Ecto neural progenitor cell (in vitro differentiated cells): ENCODE measurements at regions not wholly inside any gene's neighbourhood (a gene's known extent, or its start where the extent isn't known, plus 50 kb on each side); places are given as distances from the start of the nearest gene placed in this dataset.

ENCODE experiments used
- DNase-seq: peaks from one replicate; pipeline ENCODE4 v3.0.0-alpha.2; 2018; ENCODE audit warnings: low spot score

- DNase-seq, result no peak
Measured at GRCh38 chr13:82688400-82688994, 1193.8 kb downstream of the SLITRK1 start.

GRCh38 chr13:82687884-82688283, 1194.4 kb downstream of the SLITRK1 start:
- no peak for DNase-seq

GRCh38 chr13:82681535-82681934, 1200.7 kb downstream of the SLITRK1 start:
- no peak for DNase-seq

- DNase-seq, result no peak
Measured at GRCh38 chr13:82678052-82678451, 1204.2 kb downstream of the SLITRK1 start.

GRCh38 chr13:82675024-82675423, 1207.2 kb downstream of the SLITRK1 start:
- no peak for DNase-seq

GRCh38 chr13:82674546-82674945, 1207.7 kb downstream of the SLITRK1 start:
- DNase-seq, result no peak

GRCh38 chr13:82672248-82672647, 1210.0 kb downstream of the SLITRK1 start:
- no peak for DNase-seq

- no peak for DNase-seq
Measured at GRCh38 chr13:82664183-82664582, 1218.1 kb downstream of the SLITRK1 start.

- no peak for DNase-seq
Measured at GRCh38 chr13:82661126-82661525, 1221.1 kb downstream of the SLITRK1 start.

GRCh38 chr13:82658811-82659210, 1223.5 kb downstream of the SLITRK1 start:
- no peak for DNase-seq

GRCh38 chr13:82657471-82657870, 1224.8 kb downstream of the SLITRK1 start:
- DNase-seq, result no peak

GRCh38 chr13:82654861-82655855, 1227.1 kb downstream of the SLITRK1 start:
- DNase-seq, result no peak

GRCh38 chr13:82654143-82654542, 1228.1 kb downstream of the SLITRK1 start:
- no peak for DNase-seq

- no peak for DNase-seq
Measured at GRCh38 chr13:82647540-82647939, 1234.7 kb downstream of the SLITRK1 start.

GRCh38 chr13:82636119-82636518, 1246.2 kb downstream of the SLITRK1 start:
- no peak for DNase-seq

GRCh38 chr13:82634946-82635345, 1247.3 kb downstream of the SLITRK1 start:
- no peak for DNase-seq

GRCh38 chr13:82627183-82627582, 1255.1 kb downstream of the SLITRK1 start:
- no peak for DNase-seq

GRCh38 chr13:82625717-82626116, 1256.6 kb downstream of the SLITRK1 start:
- DNase-seq, result no peak

- DNase-seq, result no peak
Measured at GRCh38 chr13:82615043-82615442, 1267.2 kb downstream of the SLITRK1 start.

GRCh38 chr13:82614086-82614485, 1268.2 kb downstream of the SLITRK1 start:
- no peak for DNase-seq

GRCh38 chr13:82606008-82606407, 1276.3 kb downstream of the SLITRK1 start:
- no peak for DNase-seq

GRCh38 chr13:82597747-82598146, 1284.5 kb downstream of the SLITRK1 start:
- no peak for DNase-seq

- no peak for DNase-seq
Measured at GRCh38 chr13:82593239-82593638, 1289.0 kb downstream of the SLITRK1 start.
